ENCODE measurements at regions not wholly inside any gene's neighbourhood (a gene's known extent, or its start where the extent isn't known, plus 50 kb on each side); places are given as distances from the start of the nearest gene placed in this dataset.

GRCh38 chr5:51622161-51622790, 239.0 kb downstream of the ISL1 start:
- no peak for TF ChIP-seq CTCF (IDR thresholded peaks at IDR 0.05)
- no peak for TF ChIP-seq POLR2A (IDR thresholded peaks at IDR 0.05)

Measured in body of pancreas (tissue), 4 donors.